ENCODE measurements at regions not wholly inside any gene's neighbourhood (a gene's known extent, or its start where the extent isn't known, plus 50 kb on each side); places are given as distances from the start of the nearest gene placed in this dataset.

DNA sequence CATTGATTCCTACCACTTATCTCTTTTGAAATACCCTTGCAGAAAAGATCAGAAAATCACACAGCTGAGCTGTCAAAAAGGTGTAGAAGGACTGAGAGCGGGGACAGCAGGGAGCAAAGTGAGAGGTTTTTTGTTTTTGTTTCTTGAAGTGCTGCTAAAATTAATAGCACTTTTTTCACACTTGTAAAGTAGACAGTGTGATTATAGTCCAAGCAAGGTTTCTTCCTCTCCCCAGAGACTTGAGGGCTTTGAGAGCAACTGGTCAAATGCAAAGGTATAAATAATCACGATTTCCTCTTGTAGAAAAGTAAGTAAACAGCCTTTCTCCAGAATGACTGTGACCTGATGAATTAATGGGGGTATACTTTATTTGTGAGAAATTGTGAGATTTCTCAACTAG is 326.9 kb downstream of the ZNF608 start (continued):
- no peak for TF ChIP-seq ZNF529 (tag by site-specific recombination; IDR thresholded peaks at IDR 0.05; ENCODE audit: insufficient replicate concordance)
- no peak for TF ChIP-seq PRDM1 (tag by site-specific recombination; IDR thresholded peaks at IDR 0.05)
- no peak for TF ChIP-seq ZNF211 (tag by site-specific recombination; IDR thresholded peaks at IDR 0.05; ENCODE audit: low read depth)
- TF ChIP-seq, protein P1, sequence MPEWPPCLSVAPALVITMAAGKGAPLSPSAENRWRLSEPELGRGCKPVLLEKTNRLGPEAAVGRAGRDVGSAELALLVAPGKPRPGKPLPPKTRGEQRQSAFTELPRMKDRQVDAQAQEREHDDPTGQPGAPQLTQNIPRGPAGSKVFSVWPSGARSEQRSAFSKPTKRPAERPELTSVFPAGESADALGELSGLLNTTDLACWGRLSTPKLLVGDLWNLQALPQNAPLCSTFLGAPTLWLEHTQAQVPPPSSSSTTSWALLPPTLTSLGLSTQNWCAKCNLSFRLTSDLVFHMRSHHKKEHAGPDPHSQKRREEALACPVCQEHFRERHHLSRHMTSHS (tag by site-specific recombination; IDR thresholded peaks at IDR 0.05): no peak
- TF ChIP-seq ZNF221 (tag by site-specific recombination; IDR thresholded peaks at IDR 0.05; ENCODE audit: borderline replicate concordance): no peak
- no peak for TF ChIP-seq HOXD13 (CRISPR knock-in tag; IDR thresholded peaks at IDR 0.05; ENCODE audit: borderline replicate concordance)

DNA sequence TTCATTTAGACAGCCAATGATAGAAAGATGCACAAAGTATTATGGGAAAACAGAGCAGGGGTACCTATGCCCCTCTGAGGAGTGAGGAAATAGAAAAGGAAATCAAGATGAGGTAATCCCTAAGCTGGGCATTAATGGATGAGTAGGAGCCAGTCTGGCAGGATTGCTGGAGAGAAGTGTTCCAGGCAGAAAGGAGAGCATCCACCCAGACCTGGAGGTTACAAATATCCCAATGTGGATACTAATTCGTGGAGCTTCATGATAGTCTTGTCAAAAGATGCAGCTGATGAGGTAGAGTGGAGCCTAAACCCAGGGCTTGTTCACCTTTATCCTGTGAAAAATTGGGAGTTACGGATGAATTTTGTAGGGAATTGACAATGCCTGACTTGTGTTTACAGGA is 328.0 kb downstream of the ZNF608 start:
- CTCF ChIA-PET: no interaction called here
- Histone ChIP-seq H3K4me3 (ENCODE audit: low read depth, low read length) (no peak overlapping the region), H3K36me3 (ENCODE audit: control insufficient read depth in 2 of 2, insufficient read depth in 1 of 2, low read length in 2 of 2) (no peaks in the 10 kb centered on the region), H3K4me1 (ENCODE audit: control insufficient read depth, insufficient read depth, low read length) (peaks cover 4% of the 10 kb centered on the region; the same call in 1 of the 2 replicates), H3K9me3 (ENCODE audit: control insufficient read depth, insufficient read depth, low read depth, low read length) (peaks cover 4% of the 10 kb centered on the region), H3K27ac (ENCODE audit: extremely low read depth, low read depth, low read length) (no peak overlapping the region)
- peak; percentile 52 for TF ChIP-seq ZBTB17 (tag by site-specific recombination; IDR thresholded peaks at IDR 0.05)
- TF ChIP-seq ZNF266 (tag by site-specific recombination; IDR thresholded peaks at IDR 0.05; ENCODE audit: low read depth): no peak
- TF ChIP-seq, protein P2, sequence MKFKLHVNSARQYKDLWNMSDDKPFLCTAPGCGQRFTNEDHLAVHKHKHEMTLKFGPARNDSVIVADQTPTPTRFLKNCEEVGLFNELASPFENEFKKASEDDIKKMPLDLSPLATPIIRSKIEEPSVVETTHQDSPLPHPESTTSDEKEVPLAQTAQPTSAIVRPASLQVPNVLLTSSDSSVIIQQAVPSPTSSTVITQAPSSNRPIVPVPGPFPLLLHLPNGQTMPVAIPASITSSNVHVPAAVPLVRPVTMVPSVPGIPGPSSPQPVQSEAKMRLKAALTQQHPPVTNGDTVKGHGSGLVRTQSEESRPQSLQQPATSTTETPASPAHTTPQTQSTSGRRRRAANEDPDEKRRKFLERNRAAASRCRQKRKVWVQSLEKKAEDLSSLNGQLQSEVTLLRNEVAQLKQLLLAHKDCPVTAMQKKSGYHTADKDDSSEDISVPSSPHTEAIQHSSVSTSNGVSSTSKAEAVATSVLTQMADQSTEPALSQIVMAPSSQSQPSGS (tag by site-specific recombination; IDR thresholded peaks at IDR 0.05; ENCODE audit: low read depth): 0 out of 2 replicates have a peak, but pooled peaks have one; percentile 44
- TF ChIP-seq ZNF239 (tag by site-specific recombination; IDR thresholded peaks at IDR 0.05): no peak
- POLR2A ChIA-PET: no interaction called here

DNA sequence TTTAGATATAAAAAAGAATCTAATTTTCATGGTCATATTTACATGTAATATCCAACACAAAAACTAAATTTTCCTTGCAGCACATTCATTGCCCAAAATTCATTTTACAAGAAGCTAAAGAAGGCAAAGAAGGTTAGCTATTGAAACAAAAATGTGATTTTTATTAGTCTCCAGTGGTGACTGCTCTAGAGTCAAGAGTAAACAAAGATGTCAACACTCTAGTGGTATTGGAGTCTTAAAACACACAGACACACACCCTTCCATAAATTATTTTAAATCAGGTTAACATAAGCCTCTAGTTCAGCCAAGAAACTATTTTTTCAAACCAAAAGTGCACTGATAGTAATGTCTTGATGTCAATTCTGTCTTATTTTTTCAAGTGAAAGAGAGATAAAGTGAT is 329.2 kb downstream of the ZNF608 start:
- no peak for TF ChIP-seq ZNF239 (tag by site-specific recombination; IDR thresholded peaks at IDR 0.05)
- TF ChIP-seq, protein P3, sequence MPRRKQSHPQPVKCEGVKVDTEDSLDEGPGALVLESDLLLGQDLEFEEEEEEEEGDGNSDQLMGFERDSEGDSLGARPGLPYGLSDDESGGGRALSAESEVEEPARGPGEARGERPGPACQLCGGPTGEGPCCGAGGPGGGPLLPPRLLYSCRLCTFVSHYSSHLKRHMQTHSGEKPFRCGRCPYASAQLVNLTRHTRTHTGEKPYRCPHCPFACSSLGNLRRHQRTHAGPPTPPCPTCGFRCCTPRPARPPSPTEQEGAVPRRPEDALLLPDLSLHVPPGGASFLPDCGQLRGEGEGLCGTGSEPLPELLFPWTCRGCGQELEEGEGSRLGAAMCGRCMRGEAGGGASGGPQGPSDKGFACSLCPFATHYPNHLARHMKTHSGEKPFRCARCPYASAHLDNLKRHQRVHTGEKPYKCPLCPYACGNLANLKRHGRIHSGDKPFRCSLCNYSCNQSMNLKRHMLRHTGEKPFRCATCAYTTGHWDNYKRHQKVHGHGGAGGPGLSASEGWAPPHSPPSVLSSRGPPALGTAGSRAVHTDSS (tag by site-specific recombination; IDR thresholded peaks at IDR 0.05): no peak
- TF ChIP-seq, protein P4, sequence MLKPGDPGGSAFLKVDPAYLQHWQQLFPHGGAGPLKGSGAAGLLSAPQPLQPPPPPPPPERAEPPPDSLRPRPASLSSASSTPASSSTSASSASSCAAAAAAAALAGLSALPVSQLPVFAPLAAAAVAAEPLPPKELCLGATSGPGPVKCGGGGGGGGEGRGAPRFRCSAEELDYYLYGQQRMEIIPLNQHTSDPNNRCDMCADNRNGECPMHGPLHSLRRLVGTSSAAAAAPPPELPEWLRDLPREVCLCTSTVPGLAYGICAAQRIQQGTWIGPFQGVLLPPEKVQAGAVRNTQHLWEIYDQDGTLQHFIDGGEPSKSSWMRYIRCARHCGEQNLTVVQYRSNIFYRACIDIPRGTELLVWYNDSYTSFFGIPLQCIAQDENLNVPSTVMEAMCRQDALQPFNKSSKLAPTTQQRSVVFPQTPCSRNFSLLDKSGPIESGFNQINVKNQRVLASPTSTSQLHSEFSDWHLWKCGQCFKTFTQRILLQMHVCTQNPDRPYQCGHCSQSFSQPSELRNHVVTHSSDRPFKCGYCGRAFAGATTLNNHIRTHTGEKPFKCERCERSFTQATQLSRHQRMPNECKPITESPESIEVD (tag by site-specific recombination; IDR thresholded peaks at IDR 0.05): 0 out of 2 replicates have a peak, but pooled peaks have one; percentile 35
- TF ChIP-seq, protein P1 (tag by site-specific recombination; IDR thresholded peaks at IDR 0.05): no peak
- Histone ChIP-seq H3K9me3 (ENCODE audit: control insufficient read depth, insufficient read depth, low read depth, low read length) (peaks cover 1% of the 10 kb centered on the region), H3K36me3 (ENCODE audit: control insufficient read depth in 2 of 2, insufficient read depth in 1 of 2, low read length in 2 of 2) (no peaks in the 10 kb centered on the region), H3K27ac (ENCODE audit: extremely low read depth, low read depth, low read length) (no peak overlapping the region), H3K4me1 (ENCODE audit: control insufficient read depth, insufficient read depth, low read length) (peaks cover 4% of the 10 kb centered on the region; the same call in 1 of the 2 replicates), H3K4me3 (ENCODE audit: low read depth, low read length) (no peak overlapping the region)
- ChIA-PET CTCF (no interaction called here), POLR2A (no interaction called here)

DNA sequence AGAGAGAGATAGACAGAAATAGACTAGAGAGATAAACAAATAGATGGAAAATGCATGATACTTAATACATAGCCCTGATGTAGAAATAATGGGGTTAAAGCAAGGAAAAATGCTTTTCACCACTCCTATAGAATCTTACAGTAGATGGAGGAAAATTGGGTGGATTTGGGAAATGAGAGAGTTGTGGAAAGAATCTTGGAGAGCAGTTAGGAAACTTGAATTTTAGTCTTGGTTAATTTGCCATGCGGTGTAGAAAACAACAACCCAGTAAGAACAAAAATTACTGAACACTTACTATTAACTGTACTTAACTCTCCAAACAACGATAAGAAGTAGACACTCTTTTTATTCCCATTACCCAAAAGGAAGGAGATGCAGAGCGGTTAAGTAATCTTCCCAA is 329.8 kb downstream of the ZNF608 start:
- ChIA-PET POLR2A (no interaction called here), CTCF (no interaction called here)
- H3K27ac ChIP-seq (ENCODE audit: extremely low read depth, low read depth, low read length): no peak overlapping the region
- peaks cover 4% of the 10 kb centered on the region; the same call in 1 of the 2 replicates for H3K4me1 ChIP-seq (ENCODE audit: control insufficient read depth, insufficient read depth, low read length)
- no peak for TF ChIP-seq ZNF175 (tag by site-specific recombination; IDR thresholded peaks at IDR 0.05)
- TF ChIP-seq, protein P5, sequence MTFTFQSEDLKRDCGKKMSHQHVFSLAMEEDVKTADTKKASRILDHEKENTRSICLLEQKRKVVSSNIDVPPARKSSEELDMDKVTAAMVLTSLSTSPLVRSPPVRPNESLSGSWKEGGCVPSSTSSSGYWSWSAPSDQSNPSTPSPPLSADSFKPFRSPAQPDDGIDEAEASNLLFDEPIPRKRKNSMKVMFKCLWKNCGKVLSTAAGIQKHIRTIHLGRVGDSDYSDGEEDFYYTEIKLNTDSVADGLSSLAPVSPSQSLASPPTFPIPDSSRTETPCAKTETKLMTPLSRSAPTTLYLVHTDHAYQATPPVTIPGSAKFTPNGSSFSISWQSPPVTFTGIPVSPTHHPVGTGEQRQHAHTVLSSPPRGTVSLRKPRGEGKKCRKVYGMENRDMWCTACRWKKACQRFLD (tag by site-specific recombination; IDR thresholded peaks at IDR 0.05): no peak
- no peaks in the 10 kb centered on the region for H3K36me3 ChIP-seq (ENCODE audit: control insufficient read depth in 2 of 2, insufficient read depth in 1 of 2, low read length in 2 of 2)
- no peak overlapping the region for H3K4me3 ChIP-seq (ENCODE audit: low read depth, low read length)
- H3K9me3 ChIP-seq (ENCODE audit: control insufficient read depth, insufficient read depth, low read depth, low read length): no peaks in the 10 kb centered on the region

Data from HEK293 (cell line).